Colonic mucosa (tissue), 4 donors: ENCODE measurements at regions not wholly inside any gene's neighbourhood (a gene's known extent, or its start where the extent isn't known, plus 50 kb on each side); places are given as distances from the start of the nearest gene placed in this dataset.

Experiments used
- DNase-seq: peaks from one replicate; pipeline ENCODE4 v3.0.0-alpha.2; 2020
- H3K27ac ChIP-seq: fragments of 200-600 bp; one replicate; pipeline ENCODE4 v1.8.0; 2021
- H3K27me3 ChIP-seq: fragments of 200-600 bp; one replicate; pipeline ENCODE4 v1.8.0; 2021
- H3K36me3 ChIP-seq: fragments of 200-600 bp; one replicate; pipeline ENCODE4 v1.8.0; 2021
- H3K4me1 ChIP-seq: fragments of 200-600 bp; one replicate; pipeline ENCODE4 v1.8.0; 2021; ENCODE audit warnings: mild to moderate bottlenecking
- H3K4me3 ChIP-seq: fragments of 200-600 bp; one replicate; pipeline ENCODE4 v1.8.0; 2021
- H3K9ac ChIP-seq, 2 donors: one replicate each; pipeline ENCODE4 v1.7.0; 2013; ENCODE audit warnings: control low read depth in 2 of 2, low read depth in 2 of 2, low read length in 2 of 2
- H3K9me3 ChIP-seq: fragments of 200-600 bp; one replicate; pipeline ENCODE4 v1.8.0; 2021
- intact Hi-C: fragments of 100-400 bp; cut with DNase I; formaldehyde crosslinking; loops from one replicate; pipeline ENCODE4 v1.14.1; 2022
- TF ChIP-seq, protein P1 (sequence below): fragments of 200-600 bp; IDR thresholded peaks from one replicate; pipeline ENCODE4 v1.8.0; 2022; ENCODE audit warnings: antibody characterized with exemption, mild to moderate bottlenecking
- donor health status: healthy.
- donor health status: DM: no; HTN: no; CAD: no.
- donor health status: DM: no; HTN: no; CAD: no.

DNA sequence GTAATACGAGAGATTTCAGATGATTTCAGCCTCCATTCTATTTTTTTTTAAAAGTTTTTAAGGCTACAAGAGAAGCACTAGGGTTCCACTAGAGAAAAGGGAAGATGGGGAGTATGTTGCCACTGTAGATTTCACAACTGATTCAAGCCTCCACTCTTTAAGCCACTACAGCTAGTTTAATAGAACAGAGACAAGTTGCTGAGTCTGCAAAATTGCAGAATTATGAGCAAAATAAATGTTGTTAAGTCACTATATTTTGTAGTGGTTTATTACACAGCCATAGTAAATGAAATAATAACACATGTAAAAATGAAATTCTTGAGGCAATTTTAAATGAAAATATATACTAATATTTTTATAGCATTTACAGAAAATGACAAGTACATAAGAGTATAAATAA lies 96.0 kb upstream of the POT1 start:
- intact Hi-C loops, result no loop called here
- DNase-seq, result no peak
- TF ChIP-seq, protein P1, sequence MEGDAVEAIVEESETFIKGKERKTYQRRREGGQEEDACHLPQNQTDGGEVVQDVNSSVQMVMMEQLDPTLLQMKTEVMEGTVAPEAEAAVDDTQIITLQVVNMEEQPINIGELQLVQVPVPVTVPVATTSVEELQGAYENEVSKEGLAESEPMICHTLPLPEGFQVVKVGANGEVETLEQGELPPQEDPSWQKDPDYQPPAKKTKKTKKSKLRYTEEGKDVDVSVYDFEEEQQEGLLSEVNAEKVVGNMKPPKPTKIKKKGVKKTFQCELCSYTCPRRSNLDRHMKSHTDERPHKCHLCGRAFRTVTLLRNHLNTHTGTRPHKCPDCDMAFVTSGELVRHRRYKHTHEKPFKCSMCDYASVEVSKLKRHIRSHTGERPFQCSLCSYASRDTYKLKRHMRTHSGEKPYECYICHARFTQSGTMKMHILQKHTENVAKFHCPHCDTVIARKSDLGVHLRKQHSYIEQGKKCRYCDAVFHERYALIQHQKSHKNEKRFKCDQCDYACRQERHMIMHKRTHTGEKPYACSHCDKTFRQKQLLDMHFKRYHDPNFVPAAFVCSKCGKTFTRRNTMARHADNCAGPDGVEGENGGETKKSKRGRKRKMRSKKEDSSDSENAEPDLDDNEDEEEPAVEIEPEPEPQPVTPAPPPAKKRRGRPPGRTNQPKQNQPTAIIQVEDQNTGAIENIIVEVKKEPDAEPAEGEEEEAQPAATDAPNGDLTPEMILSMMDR, result no peak
- no peak overlapping the region for H3K27ac ChIP-seq
- H3K4me3 ChIP-seq, result no peak overlapping the region
- no peaks in the 10 kb centered on the region for H3K36me3 ChIP-seq
- H3K9me3 ChIP-seq, result no peaks in the 10 kb centered on the region
- H3K4me1 ChIP-seq, result no peaks in the 10 kb centered on the region
- H3K27me3 ChIP-seq, result no peaks in the 10 kb centered on the region
- no peak overlapping the region for H3K9ac ChIP-seq

DNA sequence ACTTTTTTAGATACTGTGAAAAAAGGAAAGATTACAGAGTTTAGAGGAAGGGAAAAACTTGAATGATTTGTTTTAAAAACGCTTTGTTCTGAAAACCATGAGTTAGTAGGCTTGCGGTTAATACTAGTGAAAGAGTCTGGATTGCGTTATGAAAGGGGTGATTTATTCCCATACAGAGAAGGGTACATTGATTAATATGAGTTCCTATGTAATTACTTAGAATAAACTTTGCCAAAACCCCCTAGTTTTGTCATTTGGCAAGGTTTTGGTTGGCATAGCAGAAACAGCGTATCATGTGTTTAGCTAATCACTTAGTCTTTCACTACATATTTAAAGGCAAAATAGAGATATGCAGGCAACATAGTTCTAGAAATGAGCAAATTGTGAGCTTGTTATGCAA lies 91.2 kb upstream of the POT1 start:
- H3K36me3 ChIP-seq, result no peaks in the 10 kb centered on the region
- no peak overlapping the region for H3K9ac ChIP-seq
- no peak overlapping the region for H3K4me3 ChIP-seq
- DNase-seq, result no peak
- no peak overlapping the region for H3K27ac ChIP-seq
- no peaks in the 10 kb centered on the region for H3K27me3 ChIP-seq
- H3K9me3 ChIP-seq, result no peaks in the 10 kb centered on the region
- no peaks in the 10 kb centered on the region for H3K4me1 ChIP-seq
- TF ChIP-seq, protein P1, result no peak
- intact Hi-C loops, result no loop called here

- intact Hi-C loops, result no loop called here
- no peak overlapping the region for H3K9ac ChIP-seq
- no peaks in the 10 kb centered on the region for H3K36me3 ChIP-seq
- no peak overlapping the region for H3K27ac ChIP-seq
- no peaks in the 10 kb centered on the region for H3K27me3 ChIP-seq
- H3K4me3 ChIP-seq, result no peak overlapping the region
- no peaks in the 10 kb centered on the region for H3K4me1 ChIP-seq
- no peaks in the 10 kb centered on the region for H3K9me3 ChIP-seq
- DNase-seq, result no peak
- TF ChIP-seq, protein P1, result no peak
Measured at GRCh38 chr7:125010540-125010939, 80.9 kb upstream of the POT1 start.

DNA sequence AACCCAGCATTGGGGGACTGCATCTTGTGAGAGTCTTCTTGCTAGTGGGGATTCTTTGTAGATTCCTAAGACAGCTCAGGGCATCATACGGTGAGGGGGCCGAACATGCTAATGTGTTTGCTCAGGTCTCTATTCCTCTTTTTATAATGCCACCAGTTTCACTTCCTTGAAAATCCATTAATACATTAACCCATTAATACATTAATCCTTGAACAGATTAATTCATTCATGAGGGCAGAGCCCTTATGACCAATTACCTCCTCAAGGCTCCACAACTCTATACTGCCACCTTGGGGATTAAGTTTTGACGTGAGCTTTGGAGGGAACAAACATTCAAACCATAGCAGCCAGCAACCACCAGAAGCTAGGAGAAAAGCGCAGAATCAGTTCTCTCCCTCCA lies 67.2 kb upstream of the POT1 start:
- H3K27me3 ChIP-seq, result no peaks in the 10 kb centered on the region
- no peaks in the 10 kb centered on the region for H3K9me3 ChIP-seq
- H3K27ac ChIP-seq, result no peak overlapping the region
- intact Hi-C loops, result no loop called here
- no peak for DNase-seq
- H3K4me3 ChIP-seq, result no peak overlapping the region
- TF ChIP-seq, protein P1, result no peak
- no peaks in the 10 kb centered on the region for H3K4me1 ChIP-seq
- H3K36me3 ChIP-seq, result no peaks in the 10 kb centered on the region
- no peak overlapping the region for H3K9ac ChIP-seq

DNA sequence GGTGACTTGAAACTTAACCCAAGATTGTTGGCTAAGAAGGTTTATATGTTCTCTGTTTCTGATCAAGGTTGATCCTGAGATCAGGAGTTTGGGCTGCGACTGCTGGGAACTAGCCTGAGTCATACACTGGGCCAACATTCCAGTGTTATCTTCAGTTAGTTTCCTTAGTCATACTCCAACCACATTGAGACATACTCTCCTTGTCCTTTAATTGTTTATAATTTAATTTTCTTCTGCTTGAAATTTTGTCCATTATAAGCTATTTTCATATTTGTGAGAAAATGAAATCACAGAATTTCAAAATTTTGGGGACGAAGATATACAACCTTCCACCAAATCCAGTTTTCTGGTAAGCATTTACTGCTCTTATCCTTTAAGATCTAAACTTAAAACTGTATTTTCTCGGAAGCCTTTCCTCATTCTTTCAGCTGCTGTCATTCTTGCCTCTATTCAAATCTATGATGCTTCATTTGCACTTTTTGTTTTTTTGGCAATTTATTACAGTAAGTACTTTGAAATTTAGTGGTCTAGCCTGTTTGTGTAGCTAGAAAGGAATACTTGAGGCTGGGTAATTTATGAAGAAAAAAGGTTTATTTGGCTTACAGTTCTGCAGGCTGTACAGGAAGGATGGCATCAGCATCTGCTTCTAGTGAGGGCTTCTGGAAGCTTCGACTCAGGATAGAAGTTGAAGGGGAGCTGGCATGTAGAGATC lies 63.4 kb upstream of the POT1 start:
- intact Hi-C loops, result no loop called here
- Histone ChIP-seq H3K4me3 (no peak overlapping the region), H3K36me3 (no peaks in the 10 kb centered on the region), H3K9me3 (no peaks in the 10 kb centered on the region), H3K4me1 (no peaks in the 10 kb centered on the region), H3K27me3 (no peaks in the 10 kb centered on the region), H3K27ac (no peak overlapping the region), H3K9ac (no peak overlapping the region)
- TF ChIP-seq, protein P1, result no peak
- DNase-seq, result no peak
